Neutrophil (primary cell): ENCODE measurements at regions not wholly inside any gene's neighbourhood (a gene's known extent, or its start where the extent isn't known, plus 50 kb on each side); places are given as distances from the start of the nearest gene placed in this dataset.

Source experiments
- H3K27ac ChIP-seq: fragments of 200-600 bp; sonication (generic); 2 replicates; pipeline ENCODE4 v1.5.1; 2016; ENCODE audit warnings: mild to moderate bottlenecking, moderate library complexity
- H3K27me3 ChIP-seq: fragments of 200-600 bp; sonication (generic); 2 replicates; pipeline ENCODE4 v1.6.0; 2016; ENCODE audit warnings: mild to moderate bottlenecking
- H3K36me3 ChIP-seq: fragments of 200-600 bp; sonication (generic); 2 replicates; pipeline ENCODE4 v1.5.1; 2017
- H3K4me1 ChIP-seq, 2 experiments: fragments of 200-600 bp in 1 of 2; sonication (generic) in 1 of 2; 1 replicate in 1 of 2; 2 replicates in 1 of 2; pipeline versions ENCODE4 v1.5.1 to v1.6.1; 2013 to 2016; ENCODE audit warnings: low read depth in 1 of 2, low read length in 1 of 2, mild to moderate bottlenecking in 1 of 2, moderate library complexity in 1 of 2; ENCODE audit not compliant: control insufficient read depth in 1 of 2, insufficient read depth in 1 of 2
- H3K4me3 ChIP-seq, 2 experiments: fragments of 200-600 bp in 1 of 2; sonication (generic) in 1 of 2; 1 replicate in 1 of 2; 2 replicates in 1 of 2; pipeline ENCODE4 v1.5.1; 2013 to 2016; ENCODE audit warnings: low read depth in 1 of 2, low read length in 1 of 2, mild to moderate bottlenecking in 1 of 2, moderate library complexity in 1 of 2
- H3K9me3 ChIP-seq: fragments of 200-600 bp; sonication (generic); 2 replicates; pipeline ENCODE4 v1.5.1; 2016
- CTCF ChIP-seq: fragments of 200-600 bp; sonication (generic); IDR thresholded peaks from 2 replicates; pipeline ENCODE4 v1.5.1; 2016; ENCODE audit warnings: antibody characterized with exemption

DNA sequence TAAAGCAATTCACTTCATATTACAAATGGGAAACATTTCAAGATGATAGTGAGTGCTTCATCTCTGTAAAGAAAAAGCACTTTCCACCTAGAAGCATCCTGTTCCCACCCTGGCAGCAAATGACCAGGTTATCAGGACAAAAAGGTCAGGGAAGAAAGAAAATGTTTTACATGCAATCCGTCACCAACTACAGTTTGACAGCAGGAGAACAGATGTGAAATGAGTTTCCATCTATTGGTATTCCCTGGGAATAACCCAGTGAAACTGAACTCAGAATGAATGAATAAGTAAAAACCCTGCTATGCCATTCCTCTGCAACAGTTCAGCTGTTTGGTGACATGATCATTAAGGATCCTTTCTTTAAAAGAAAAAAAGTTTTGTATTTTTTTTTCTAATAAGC, 67.6 kb downstream of the HTR1A start:
- H3K4me1 ChIP-seq, result no peaks in the 10 kb centered on the region
- no peaks in the 10 kb centered on the region for H3K9me3 ChIP-seq
- no peak overlapping the region for H3K27ac ChIP-seq
- no peak for TF ChIP-seq CTCF
- H3K27me3 ChIP-seq, result no peaks in the 10 kb centered on the region
- no peak overlapping the region for H3K4me3 ChIP-seq
- H3K36me3 ChIP-seq, result no peaks in the 10 kb centered on the region

DNA sequence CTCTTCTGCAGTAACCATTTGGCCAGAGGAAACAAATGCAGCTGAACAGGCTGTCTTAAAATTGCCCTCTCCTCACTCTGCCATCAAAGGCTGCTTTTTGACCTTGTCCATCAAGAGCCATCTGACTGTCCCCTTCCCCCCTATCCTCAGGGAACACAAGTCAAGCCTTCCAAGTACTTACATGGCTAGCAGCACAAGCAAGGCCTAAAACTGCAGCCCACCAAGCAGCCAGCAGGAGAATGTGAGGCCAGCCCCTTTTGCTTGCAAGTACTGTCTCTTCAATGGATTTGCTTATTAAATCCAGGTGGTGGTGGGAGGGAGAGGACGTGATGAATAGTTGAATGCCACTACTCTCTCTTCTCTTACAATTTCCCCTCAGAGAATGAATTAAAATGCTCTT, 83.5 kb downstream of the HTR1A start:
- no peak for TF ChIP-seq CTCF
- Histone ChIP-seq H3K4me3 (no peak overlapping the region), H3K27ac (no peak overlapping the region), H3K27me3 (no peaks in the 10 kb centered on the region), H3K36me3 (no peaks in the 10 kb centered on the region), H3K9me3 (no peaks in the 10 kb centered on the region), H3K4me1 (no peaks in the 10 kb centered on the region)

GRCh38 chr5:63877961-63878360, 84.3 kb downstream of the HTR1A start:
- Histone ChIP-seq H3K4me1 (no peaks in the 10 kb centered on the region), H3K36me3 (no peaks in the 10 kb centered on the region), H3K27ac (no peak overlapping the region), H3K27me3 (no peaks in the 10 kb centered on the region), H3K4me3 (no peak overlapping the region), H3K9me3 (no peaks in the 10 kb centered on the region)
- TF ChIP-seq CTCF, result no peak

DNA sequence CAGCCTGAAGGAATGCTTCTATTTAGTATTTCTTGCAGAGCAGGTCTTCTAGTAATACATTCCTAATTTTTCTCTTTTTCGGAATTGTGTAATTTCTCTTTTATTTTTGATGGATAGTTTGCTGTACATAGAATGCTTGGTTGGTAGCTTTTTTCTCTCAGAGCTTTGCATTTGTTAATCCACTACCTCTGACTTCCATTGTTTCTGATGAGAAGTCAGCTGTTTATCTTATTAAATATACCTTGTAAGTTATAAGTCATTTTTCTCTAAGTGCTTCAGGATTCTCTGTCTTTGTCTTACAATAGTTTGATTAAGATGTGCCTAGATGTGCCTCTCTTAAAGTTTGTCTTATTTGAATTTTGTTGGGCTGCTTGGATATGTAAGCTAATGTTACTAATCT, 101.9 kb downstream of the HTR1A start:
- Histone ChIP-seq H3K4me3 (no peak overlapping the region), H3K9me3 (no peaks in the 10 kb centered on the region), H3K4me1 (no peaks in the 10 kb centered on the region), H3K27ac (no peak overlapping the region), H3K27me3 (no peaks in the 10 kb centered on the region), H3K36me3 (no peaks in the 10 kb centered on the region)
- no peak for TF ChIP-seq CTCF

GRCh38 chr5:63854076-63854475, 108.2 kb downstream of the HTR1A start:
- no peaks in the 10 kb centered on the region for H3K9me3 ChIP-seq
- H3K27ac ChIP-seq, result no peak overlapping the region
- H3K27me3 ChIP-seq, result no peaks in the 10 kb centered on the region
- H3K4me3 ChIP-seq, result no peak overlapping the region
- no peaks in the 10 kb centered on the region for H3K4me1 ChIP-seq
- H3K36me3 ChIP-seq, result no peaks in the 10 kb centered on the region
- no peak for TF ChIP-seq CTCF

DNA sequence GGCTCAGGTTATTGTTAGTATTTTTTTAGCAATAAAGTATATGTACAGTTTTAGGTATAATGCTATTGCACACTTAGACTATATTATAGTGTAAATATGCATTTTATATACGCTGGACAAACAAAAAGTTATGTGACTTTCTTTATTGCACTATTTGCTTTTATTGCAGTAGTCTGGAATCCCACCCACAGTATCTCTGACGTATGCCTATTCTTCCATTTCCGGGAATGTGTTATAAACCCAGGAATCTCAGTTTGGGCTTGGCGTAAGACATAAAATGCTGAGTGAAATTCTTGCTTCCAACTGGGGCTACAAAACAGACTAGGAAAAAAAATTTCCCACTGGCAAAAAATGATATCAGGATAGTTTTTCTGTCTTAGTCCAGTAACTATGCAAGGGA, 119.1 kb downstream of the HTR1A start:
- Histone ChIP-seq H3K4me3 (no peak overlapping the region), H3K36me3 (no peaks in the 10 kb centered on the region), H3K4me1 (no peaks in the 10 kb centered on the region), H3K27me3 (no peaks in the 10 kb centered on the region), H3K27ac (no peak overlapping the region), H3K9me3 (no peaks in the 10 kb centered on the region)
- no peak for TF ChIP-seq CTCF
